GM12872 (cell line): ENCODE measurements at regions not wholly inside any gene's neighbourhood (a gene's known extent, or its start where the extent isn't known, plus 50 kb on each side); places are given as distances from the start of the nearest gene placed in this dataset.

ENCODE experiments used
- TF ChIP-seq, protein P1 (sequence below): IDR thresholded peaks from 3 replicates; pipeline ENCODE4 v1.5.1; 2011; ENCODE audit warnings: low read depth, mild to moderate bottlenecking, low read length, moderate library complexity; ENCODE audit not compliant: insufficient read depth

DNA sequence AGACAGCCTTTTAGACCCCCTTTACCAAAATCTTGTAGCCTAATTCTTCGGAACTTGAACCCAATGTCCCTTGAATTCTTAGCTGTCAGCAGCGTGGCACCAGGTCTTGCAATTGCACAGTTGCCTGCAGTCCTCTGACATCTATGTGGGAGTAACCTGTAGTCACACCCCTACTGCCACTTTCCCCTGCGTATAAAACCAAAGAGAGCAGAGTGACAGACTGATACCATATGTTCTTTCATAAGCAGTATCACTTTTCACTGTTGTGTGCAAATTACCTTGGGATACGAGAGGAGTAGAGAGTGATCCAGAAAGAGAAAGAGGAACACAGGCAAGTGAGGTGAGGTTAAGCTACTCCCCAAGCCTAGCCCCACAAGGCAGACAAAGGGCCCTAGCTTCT lies 364.3 kb upstream of the ADAMTSL1 start:
- TF ChIP-seq, protein P1, sequence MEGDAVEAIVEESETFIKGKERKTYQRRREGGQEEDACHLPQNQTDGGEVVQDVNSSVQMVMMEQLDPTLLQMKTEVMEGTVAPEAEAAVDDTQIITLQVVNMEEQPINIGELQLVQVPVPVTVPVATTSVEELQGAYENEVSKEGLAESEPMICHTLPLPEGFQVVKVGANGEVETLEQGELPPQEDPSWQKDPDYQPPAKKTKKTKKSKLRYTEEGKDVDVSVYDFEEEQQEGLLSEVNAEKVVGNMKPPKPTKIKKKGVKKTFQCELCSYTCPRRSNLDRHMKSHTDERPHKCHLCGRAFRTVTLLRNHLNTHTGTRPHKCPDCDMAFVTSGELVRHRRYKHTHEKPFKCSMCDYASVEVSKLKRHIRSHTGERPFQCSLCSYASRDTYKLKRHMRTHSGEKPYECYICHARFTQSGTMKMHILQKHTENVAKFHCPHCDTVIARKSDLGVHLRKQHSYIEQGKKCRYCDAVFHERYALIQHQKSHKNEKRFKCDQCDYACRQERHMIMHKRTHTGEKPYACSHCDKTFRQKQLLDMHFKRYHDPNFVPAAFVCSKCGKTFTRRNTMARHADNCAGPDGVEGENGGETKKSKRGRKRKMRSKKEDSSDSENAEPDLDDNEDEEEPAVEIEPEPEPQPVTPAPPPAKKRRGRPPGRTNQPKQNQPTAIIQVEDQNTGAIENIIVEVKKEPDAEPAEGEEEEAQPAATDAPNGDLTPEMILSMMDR = no peak

DNA sequence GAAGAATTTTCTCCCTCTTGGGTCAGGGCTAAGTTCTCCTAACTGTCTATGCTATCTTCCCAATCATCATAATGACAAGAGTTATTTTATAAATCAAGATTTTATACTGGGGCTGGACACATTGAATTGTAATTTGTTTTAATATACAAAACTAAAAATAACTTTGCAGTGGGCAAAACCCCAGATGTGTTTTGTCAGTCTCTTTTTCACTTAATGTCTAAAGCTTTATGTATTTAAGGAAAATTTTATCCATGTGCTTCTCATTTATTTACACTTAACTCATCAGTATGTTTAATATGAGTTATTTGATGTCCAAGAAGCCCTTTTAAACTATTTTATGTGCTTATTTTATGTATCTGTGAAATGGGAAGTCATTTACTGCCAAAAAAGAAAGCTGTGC lies 362.8 kb upstream of the ADAMTSL1 start:
- TF ChIP-seq, protein P1 = no peak

DNA sequence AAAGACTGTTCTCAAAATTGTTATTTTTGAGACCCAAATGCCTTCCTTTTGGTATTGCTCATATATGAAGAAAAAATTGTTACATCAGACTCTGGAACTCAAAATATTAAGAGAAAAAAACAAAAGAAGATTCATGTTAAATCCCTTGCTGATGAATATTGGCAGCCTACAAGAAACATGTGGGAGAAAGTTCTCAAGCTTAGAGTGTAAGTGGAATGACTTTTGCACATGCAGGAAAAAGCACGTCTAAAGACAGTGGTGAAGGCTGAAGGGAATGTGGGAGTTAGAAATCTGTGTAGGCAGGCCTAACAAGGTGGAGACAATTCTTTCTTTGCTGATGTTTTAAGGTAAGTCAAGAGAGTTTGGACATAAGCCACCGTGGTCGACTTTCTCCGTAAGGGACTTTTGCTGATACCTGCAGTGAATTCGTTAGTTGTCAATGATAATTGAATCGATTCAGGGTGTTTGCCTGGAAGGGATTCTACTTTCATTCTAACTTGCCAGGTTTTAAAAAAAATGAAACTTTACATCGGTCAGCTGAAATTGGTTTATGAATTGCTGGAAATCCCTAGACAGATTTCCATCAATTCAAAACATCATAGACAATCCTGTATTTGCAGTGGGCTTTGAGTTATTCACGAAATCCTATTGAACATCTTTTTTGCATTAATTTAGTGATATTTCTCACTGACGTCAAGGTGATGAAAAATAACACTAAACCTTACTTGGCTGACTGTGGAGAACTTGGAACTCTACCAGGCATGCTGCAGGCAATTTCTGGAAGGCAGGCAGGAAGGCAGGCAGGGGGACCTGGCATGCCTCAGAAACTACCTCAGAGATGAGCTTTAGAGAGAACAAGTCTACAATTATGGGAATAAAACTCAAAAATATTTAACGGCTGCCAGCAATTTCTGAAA lies 359.1 kb upstream of the ADAMTSL1 start:
- TF ChIP-seq, protein P1 = no peak

DNA sequence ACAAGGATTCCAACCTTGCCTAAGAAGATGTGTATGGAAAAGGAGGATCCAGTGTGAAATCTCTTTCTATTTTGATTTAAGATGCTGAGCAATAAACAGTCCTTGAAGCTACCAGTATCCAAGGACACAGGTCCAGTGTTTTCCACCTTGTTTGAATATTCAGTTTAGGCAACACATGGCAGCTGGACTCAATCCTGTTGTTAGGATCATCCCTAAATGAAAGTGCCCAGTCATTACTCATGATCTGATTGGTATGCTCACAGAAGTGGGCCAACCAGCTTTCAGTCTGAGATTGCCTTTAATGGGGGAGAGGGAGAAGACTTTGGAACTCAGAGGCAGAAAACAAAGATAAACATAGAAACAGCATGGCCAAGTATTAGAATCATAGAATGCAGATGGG lies 355.7 kb upstream of the ADAMTSL1 start:
- TF ChIP-seq, protein P1 = no peak

DNA sequence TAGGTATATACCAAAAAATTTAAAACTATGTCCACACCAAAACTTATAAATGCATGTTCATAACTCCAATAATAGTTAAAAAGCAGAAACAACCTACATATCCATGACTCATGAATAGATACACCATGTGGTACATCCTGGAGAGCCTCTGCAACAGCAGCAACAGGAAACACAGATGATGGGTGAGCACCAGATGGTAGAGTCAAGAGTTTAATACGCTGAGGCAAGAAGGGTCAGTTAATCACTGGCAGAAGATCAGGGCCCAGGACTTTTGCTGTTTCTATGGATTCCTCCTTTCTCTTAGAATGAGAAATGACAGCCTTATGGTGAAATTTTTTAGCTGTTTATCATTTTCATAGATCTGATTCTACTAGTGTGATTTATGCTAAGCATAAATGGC lies 351.8 kb upstream of the ADAMTSL1 start:
- TF ChIP-seq, protein P1 = no peak

DNA sequence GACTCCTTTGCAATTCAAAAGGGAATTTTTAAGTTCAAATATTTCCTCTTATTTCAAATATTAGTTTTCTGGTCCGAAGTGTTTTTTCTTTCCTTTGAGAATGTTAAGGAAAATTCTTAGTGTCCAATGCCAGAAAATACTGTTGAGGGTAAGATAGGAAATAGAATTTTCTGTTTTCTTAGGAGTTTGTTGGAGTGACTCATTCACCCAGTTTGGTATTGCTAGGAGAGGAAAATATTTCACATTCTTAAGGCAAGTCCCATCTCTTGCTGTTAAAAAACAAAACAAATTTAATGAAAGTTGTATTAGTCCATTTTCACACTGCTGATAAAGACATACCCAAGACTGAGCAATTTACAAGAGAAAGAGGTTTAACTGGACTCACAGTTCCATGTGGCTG lies 349.2 kb upstream of the ADAMTSL1 start:
- TF ChIP-seq, protein P1 = no peak

DNA sequence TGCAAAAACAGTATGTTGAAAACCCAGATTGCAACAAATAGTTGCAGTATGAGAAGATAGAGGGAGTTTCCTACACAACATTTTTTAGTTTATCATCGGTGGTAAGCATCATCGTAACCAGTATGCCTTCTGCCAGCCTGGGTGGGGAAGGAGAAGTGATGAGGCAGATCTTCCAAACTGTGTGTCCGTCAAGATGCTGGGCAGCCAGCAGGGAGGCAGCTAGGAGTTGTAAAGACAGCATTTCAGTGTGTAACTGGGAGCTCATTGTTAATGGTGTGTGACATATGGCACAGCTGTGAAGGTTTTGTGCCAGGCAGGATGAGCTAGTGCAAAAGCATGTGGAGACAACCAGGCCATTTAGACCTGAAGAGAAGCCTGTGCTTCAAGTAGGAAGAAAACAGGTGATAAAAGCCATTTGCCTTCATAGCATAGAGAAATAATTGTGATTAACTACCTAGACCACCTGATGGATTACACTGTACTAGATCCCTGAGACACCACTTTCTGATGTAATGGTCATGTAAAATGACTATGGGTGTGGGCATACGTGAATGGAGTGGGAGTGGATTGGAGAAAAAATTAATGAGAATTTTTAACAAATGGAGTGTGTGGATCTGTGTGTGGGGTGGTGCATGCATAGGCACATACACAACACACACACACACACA lies 347.0 kb upstream of the ADAMTSL1 start:
- TF ChIP-seq, protein P1 = no peak
